OCI-LY1 (cell line): ENCODE measurements at regions not wholly inside any gene's neighbourhood (a gene's known extent, or its start where the extent isn't known, plus 50 kb on each side); places are given as distances from the start of the nearest gene placed in this dataset.

Source experiments
- H2AFZ ChIP-seq: fragments of 200-600 bp; sonication (generic), shearing (Covaris generic); 2 replicates; pipeline ENCODE4 v1.6.0; 2014; ENCODE audit warnings: antibody characterized with exemption, mild to moderate bottlenecking, low read length
- H3F3A ChIP-seq: fragments of 200-600 bp; sonication (generic), shearing (Covaris generic); 2 replicates; pipeline ENCODE4 v1.6.0; 2014; ENCODE audit warnings: mild to moderate bottlenecking, antibody characterized with exemption, low read length, moderate library complexity; ENCODE audit not compliant: insufficient read depth
- H3K27ac ChIP-seq: fragments of 200-600 bp; sonication (generic); 2 replicates; pipeline ENCODE4 v1.5.1; 2014; ENCODE audit warnings: low read length, mixed run types, mild to moderate bottlenecking, low read depth; ENCODE audit not compliant: poor library complexity, severe bottlenecking
- H3K27me3 ChIP-seq: fragments of 200-600 bp; sonication (generic); 2 replicates; pipeline ENCODE4 v1.6.0; 2014; ENCODE audit warnings: antibody characterized with exemption, mild to moderate bottlenecking, low read length, moderate library complexity; ENCODE audit not compliant: insufficient read depth
- H3K36me3 ChIP-seq: fragments of 200-600 bp; sonication (generic); 2 replicates; pipeline ENCODE4 v1.6.1; 2014; ENCODE audit warnings: mild to moderate bottlenecking, antibody characterized with exemption, low read length, moderate library complexity, mixed read lengths; ENCODE audit not compliant: insufficient read depth
- H3K4me1 ChIP-seq: fragments of 200-600 bp; sonication (generic); 2 replicates; pipeline ENCODE4 v1.5.1; 2014; ENCODE audit warnings: mild to moderate bottlenecking, low read length, moderate library complexity; ENCODE audit not compliant: insufficient read depth, severe bottlenecking
- H3K4me2 ChIP-seq: fragments of 200-600 bp; sonication (generic), shearing (Covaris generic); 2 replicates; pipeline ENCODE4 v1.6.1; 2014; ENCODE audit warnings: low read length
- H3K4me3 ChIP-seq: fragments of 200-600 bp; sonication (generic); 2 replicates; pipeline ENCODE4 v1.5.1; 2014; ENCODE audit warnings: low read length, low read depth, mild to moderate bottlenecking, mixed read lengths; ENCODE audit not compliant: poor library complexity, severe bottlenecking
- H3K79me2 ChIP-seq: fragments of 200-600 bp; shearing (Covaris generic); 2 replicates; pipeline ENCODE4 v1.6.1; 2016; ENCODE audit warnings: mixed run types, low read length, mixed read lengths; ENCODE audit not compliant: insufficient read depth
- H3K9ac ChIP-seq: fragments of 200-600 bp; sonication (generic), shearing (Covaris generic); 2 replicates; pipeline ENCODE4 v1.6.1; 2014; ENCODE audit warnings: mild to moderate bottlenecking, low read length, mixed read lengths
- H3K9me2 ChIP-seq: fragments of 200-600 bp; sonication (generic), shearing (Covaris generic); 2 replicates; pipeline ENCODE4 v1.6.1; 2014; ENCODE audit warnings: low read depth, mild to moderate bottlenecking, low read length, mixed read lengths
- H3K9me3 ChIP-seq: fragments of 200-600 bp; shearing (Covaris generic); 2 replicates; pipeline ENCODE4 v1.6.1; 2014; ENCODE audit warnings: low read length, mixed read lengths
- H4K20me1 ChIP-seq: fragments of 200-600 bp; sonication (generic), shearing (Covaris generic); 2 replicates; pipeline ENCODE4 v1.6.0; 2016; ENCODE audit warnings: mild to moderate bottlenecking, low read length; ENCODE audit not compliant: insufficient read depth
- EZH2 ChIP-seq: fragments of 200-600 bp; sonication (generic), shearing (Covaris generic); IDR thresholded peaks from 2 replicates; pipeline ENCODE4 v1.8.0; 2017; ENCODE audit warnings: borderline replicate concordance, mixed run types, mild to moderate bottlenecking, antibody characterized with exemption, low read length, moderate library complexity, mixed read lengths
- TF ChIP-seq, protein P1 (sequence below): fragments of 200-600 bp; sonication (generic), shearing (Covaris generic); IDR thresholded peaks from 2 replicates; pipeline ENCODE4 v1.5.1; 2017; ENCODE audit warnings: mild to moderate bottlenecking, antibody characterized with exemption, low read length, moderate library complexity, mixed read lengths

DNA sequence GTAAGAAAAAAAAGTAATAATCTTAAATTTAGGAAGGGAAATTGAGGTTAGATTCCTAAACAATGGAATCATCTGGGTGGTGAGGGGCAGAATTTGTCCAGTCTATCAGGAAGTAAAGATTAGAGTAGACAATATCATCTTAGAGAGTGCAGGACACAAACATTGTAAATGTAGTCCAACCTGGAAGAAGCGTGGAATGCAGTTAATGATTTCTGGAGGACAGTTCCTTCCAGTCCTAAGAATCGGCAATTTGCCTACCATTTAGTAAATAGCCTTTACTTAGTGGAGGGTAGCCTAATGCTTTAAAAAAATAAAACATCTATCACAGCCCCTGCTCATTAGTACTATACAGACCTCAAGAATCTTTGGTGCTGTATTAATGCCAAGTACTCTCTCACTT is 147.5 kb upstream of the TTC29 start:
- Histone ChIP-seq H4K20me1 (no peaks in the 10 kb centered on the region), H3K4me3 (no peak overlapping the region), H2AFZ (no peak overlapping the region), H3K9ac (no peak overlapping the region), H3K27me3 (no peaks in the 10 kb centered on the region), H3K4me2 (no peak overlapping the region), H3K36me3 (no peaks in the 10 kb centered on the region), H3K4me1 (no peaks in the 10 kb centered on the region), H3K79me2 (no peaks in the 10 kb centered on the region), H3K9me2 (no peaks in the 10 kb centered on the region), H3K9me3 (no peaks in the 10 kb centered on the region), H3F3A (no peaks in the 10 kb centered on the region), H3K27ac (no peak overlapping the region)
- no peak for TF ChIP-seq EZH2
- TF ChIP-seq, protein P1, sequence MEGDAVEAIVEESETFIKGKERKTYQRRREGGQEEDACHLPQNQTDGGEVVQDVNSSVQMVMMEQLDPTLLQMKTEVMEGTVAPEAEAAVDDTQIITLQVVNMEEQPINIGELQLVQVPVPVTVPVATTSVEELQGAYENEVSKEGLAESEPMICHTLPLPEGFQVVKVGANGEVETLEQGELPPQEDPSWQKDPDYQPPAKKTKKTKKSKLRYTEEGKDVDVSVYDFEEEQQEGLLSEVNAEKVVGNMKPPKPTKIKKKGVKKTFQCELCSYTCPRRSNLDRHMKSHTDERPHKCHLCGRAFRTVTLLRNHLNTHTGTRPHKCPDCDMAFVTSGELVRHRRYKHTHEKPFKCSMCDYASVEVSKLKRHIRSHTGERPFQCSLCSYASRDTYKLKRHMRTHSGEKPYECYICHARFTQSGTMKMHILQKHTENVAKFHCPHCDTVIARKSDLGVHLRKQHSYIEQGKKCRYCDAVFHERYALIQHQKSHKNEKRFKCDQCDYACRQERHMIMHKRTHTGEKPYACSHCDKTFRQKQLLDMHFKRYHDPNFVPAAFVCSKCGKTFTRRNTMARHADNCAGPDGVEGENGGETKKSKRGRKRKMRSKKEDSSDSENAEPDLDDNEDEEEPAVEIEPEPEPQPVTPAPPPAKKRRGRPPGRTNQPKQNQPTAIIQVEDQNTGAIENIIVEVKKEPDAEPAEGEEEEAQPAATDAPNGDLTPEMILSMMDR: no peak

DNA sequence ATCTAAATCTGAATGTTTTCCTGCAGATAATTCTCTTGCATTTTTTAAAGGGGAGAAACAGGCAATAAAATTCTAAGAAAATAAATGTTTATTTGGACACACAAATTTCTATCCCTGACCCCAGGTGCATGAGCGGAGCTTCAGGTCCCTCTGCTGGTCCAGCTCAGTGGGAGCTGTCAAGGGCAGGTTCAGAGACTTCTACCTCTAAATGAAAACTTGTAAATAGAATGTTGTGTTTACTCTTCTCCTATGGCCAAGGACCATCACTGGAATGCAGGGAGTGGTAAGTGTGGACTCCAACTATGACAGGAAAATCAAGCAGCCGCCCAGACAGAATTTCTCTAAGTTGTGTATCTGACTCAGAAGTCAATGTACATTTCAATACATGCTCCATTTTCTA is 148.6 kb upstream of the TTC29 start:
- no peaks in the 10 kb centered on the region for H3K27me3 ChIP-seq
- H2AFZ ChIP-seq: no peak overlapping the region; the same call in 1 of the 2 replicates
- H3K4me2 ChIP-seq: no peak overlapping the region
- H3K4me3 ChIP-seq: no peak overlapping the region
- no peaks in the 10 kb centered on the region for H3K79me2 ChIP-seq
- no peak for TF ChIP-seq EZH2
- TF ChIP-seq, protein P1: peak; percentile 21; the same call in 1 of the 2 replicates
- H3K9ac ChIP-seq: no peak overlapping the region
- no peaks in the 10 kb centered on the region for H3K9me2 ChIP-seq
- H3K9me3 ChIP-seq: no peaks in the 10 kb centered on the region
- H3K36me3 ChIP-seq: no peaks in the 10 kb centered on the region
- H3K4me1 ChIP-seq: no peaks in the 10 kb centered on the region
- H3F3A ChIP-seq: no peaks in the 10 kb centered on the region
- H3K27ac ChIP-seq: no peak overlapping the region
- H4K20me1 ChIP-seq: no peaks in the 10 kb centered on the region

DNA sequence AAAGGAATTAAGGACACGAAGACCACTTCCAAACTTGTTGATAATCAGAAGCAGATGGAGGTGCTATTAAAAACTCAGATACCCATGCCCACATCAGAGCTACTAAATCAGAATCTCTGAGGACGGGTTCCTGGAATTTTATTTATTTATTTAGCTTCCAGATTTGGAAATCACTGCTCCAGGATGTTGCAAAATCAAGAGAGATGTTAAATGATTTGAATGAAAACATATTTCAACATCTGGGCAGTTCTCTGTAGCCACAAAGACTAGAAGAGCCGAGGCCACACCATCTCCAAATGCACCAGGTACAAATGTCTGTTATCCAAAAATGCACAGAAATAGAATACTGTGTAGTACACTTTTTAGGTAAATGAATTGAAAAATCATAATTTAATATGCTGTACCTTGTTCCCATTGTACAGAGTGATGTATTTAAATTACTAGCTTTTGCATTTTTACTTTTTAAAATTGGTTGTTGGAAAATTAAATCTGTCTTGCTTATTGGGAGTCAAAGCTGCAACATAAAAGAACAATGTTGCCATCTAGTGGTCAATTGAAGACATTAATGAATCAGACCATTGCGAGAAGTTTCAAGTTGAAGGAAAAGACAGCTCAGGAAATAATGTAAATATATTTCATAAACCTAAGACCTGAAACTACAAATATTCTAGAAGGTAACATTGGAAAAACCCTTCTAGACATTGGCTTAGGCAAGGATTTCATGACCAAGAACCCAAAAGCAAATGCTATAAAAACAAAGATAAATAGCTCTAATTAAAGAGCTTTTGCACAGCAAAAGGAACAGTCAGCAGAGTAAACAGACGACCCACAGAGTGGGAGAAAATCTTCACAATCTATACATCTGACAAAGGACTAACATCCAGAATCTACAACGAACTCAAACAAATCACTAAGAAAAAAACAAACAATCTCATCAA is 151.3 kb upstream of the TTC29 start:
- H3K4me1 ChIP-seq: no peaks in the 10 kb centered on the region
- TF ChIP-seq, protein P1: peak; percentile 64
- no peak for TF ChIP-seq EZH2
- H3K36me3 ChIP-seq: no peaks in the 10 kb centered on the region
- no peaks in the 10 kb centered on the region for H3F3A ChIP-seq
- no peak overlapping the region for H3K27ac ChIP-seq
- no peak overlapping the region for H2AFZ ChIP-seq
- H3K4me3 ChIP-seq: no peak overlapping the region
- no peaks in the 10 kb centered on the region for H3K9me3 ChIP-seq
- no peaks in the 10 kb centered on the region for H3K79me2 ChIP-seq
- no peaks in the 10 kb centered on the region for H3K9me2 ChIP-seq
- no peaks in the 10 kb centered on the region for H3K27me3 ChIP-seq
- no peak overlapping the region for H3K4me2 ChIP-seq
- H3K9ac ChIP-seq: no peak overlapping the region
- H4K20me1 ChIP-seq: no peaks in the 10 kb centered on the region
